NCI-H2227 (cell line): ENCODE measurements at regions not wholly inside any gene's neighbourhood (a gene's known extent, or its start where the extent isn't known, plus 50 kb on each side); places are given as distances from the start of the nearest gene placed in this dataset.
A peak's percentile ranks its signal among the peaks of the same experiment; 100 is the strongest.
"Not testable (repeated sequence)": the region's sequence is repeated elsewhere in the genome, so short reads cannot be mapped to it uniquely, and the experiment has no call there.

Experiments used
- DNase-seq: peaks from one replicate; lab custom pipeline; 2025; ENCODE audit not compliant: unreplicated experiment; lab: John Stamatoyannopoulos, UW

DNA sequence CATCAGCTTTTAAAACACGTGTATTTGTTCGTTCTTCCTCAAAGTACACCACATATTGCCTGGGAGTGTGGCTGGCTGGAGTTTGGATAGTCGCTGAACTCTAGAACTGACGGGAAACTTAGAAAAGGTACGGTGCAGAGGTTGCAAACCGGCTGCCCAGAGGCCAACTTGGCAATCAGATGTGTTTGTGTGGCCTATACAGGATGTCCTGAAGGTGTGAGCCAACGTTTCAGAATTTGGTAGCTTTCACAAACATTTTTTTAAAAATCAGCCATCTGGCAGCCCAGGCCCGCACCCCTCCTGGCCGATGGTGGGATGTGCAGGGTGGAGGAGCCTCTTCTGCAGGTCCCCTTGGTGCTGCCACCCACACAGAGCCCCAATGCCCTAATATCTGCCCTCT, 73.6 kb upstream of the SLC25A33 start:
- DNase-seq, result no peak

DNA sequence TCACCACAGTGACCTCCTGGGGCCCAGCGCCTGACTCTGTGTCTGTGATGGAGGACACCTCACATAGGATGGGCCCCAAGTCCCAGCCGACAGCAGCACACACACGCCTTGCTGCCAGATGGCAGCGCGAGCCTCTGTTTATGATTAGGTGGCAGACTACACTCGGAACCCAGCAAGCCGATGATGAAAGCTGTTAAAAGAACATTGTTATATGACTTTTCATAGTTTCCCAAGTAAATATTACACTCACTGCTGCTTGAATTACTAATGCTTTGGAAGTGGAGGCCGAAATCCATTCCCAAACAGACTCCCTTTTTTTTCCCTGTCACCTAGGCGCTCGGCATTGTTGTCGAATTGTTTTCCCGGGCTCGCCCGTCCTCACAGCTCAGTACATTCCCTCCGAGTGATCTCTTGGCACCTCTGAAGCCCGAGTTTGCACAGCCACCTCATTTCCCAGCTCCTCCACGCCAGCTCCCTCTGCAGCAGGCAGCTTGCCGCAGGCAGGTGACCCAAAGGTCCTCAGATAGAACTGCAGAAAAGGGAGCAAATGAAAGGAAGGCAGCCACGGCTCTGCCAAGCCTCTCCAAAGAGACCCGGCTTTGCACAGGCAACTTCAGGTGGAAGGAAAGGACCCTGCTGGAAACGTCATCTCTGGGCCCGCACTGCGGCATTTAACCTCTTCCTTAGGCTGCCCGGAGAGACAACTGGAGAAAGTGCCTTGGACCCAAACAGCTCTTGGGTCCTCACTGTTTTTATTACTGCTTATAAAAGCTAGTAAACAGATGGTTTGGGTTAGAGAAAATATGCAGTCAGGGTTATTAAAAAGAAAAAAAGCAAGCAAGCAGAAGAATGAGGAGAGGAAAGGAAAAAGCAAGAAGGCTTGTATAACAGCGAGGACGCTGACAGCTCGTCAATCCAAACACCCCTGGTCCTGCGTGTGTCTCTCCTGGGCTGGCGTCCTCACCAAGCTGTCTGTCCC, 72.2 kb upstream of the SLC25A33 start:
- DNase-seq, result peak; percentile 19

DNA sequence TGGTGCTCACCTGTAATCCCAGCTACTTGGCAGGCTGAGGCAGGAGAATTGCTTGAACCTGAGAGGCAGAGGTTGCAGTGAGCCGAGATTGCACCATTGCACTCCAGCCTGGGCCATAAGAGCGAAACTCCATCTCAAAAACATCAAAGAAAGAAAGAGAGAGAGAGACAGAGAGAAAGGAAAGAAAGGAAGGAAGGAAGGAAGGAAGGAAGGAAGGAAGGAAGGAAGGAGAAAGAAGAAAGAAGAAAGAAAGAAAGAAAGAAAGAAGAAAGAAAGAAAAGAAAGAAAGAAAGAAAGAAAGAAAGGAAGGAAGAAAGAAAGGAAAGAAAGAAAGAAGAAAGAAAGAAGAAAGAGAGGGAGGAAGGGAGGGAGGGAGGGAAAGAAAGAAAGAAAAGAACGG, 69.4 kb upstream of the SLC25A33 start:
- DNase-seq, result not testable (repeated sequence)

DNA sequence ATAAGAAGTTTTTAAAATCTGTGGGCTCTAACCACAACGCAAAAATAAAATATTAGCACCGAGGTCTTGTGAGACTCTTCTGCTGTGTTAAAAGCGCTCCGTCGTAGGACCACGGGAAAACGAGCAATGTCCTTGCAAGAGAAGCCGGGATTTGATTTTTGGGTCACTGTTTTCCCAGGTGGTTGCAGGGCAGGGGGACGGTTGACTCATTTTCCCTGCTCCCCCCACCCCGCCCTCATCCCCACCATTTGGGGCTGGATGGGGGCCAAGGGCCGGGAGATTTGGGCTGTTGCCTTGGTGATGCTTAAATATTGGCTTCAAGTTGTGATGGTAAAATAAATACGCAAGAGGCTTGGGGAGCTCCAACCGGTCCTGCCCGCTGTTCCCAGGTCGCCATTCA, 67.6 kb upstream of the SLC25A33 start:
- no peak for DNase-seq

DNA sequence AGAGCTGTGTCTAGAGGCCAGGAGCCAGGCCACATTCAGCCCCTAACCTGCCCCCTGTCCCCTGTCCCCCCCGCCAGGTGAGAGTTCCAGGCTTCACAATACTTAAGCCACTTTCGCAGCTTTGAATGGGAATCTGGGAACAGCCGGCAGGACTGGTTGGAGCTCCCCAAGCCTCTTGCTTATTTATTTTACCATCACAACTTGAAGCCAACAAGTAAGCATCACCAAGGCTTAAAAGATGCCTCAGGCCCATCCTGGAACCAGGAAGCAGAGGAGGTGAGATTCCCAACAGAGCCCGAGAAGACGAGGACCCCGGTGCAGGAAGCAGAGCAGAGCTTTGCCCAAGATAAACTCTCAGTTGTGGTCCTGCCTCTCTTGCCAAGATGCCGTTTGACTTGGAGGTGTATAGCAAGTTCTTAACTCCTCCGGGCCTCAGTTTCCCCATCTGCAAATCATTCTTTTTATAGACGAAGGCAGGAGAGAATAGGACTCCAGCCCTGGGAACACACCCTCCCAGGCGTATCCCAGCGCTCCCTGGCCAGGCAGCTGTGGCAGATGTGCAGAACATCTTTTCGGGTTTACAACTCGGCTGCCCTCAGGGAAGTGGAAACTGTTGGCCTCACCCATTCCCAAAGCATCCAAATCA, 66.8 kb upstream of the SLC25A33 start:
- no peak for DNase-seq

DNA sequence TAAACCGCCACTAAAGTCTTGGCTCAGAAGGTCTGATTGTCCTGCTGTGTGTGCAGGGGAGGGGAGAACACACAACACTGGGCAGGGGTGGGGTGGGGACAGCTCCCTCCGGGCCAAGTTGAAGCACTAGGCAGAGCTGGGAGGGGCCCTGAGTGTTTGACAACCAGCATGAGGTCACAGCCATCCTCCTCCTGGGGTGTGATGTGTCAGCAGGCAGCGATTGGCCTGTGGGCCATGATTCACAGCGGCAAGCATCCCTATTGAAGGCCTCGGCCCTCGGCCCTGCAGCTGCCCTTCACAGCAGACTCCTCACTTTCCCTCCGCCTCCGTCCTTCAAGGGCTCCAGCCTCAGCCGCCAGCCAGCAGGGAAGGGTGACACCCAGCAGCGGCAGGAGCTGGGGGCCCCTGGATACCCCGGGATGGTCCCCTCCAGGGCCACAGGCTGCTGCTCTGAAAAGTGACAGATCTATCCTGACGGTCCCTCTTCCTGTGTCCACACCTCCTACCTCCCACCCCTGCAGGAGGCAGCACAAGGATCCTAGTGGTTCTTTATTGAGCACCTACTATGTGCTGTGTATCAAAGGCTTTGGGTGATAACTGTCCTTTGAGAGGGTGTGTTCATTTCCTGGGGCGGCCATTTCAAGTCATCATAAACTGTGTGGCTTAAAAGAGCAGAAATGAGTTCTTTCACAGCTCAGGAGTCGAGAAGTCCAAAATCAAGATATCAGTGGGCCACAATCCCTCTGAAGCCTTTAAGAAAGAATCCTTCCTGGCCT, 66.0 kb upstream of the SLC25A33 start:
- peak; percentile 57 for DNase-seq

DNA sequence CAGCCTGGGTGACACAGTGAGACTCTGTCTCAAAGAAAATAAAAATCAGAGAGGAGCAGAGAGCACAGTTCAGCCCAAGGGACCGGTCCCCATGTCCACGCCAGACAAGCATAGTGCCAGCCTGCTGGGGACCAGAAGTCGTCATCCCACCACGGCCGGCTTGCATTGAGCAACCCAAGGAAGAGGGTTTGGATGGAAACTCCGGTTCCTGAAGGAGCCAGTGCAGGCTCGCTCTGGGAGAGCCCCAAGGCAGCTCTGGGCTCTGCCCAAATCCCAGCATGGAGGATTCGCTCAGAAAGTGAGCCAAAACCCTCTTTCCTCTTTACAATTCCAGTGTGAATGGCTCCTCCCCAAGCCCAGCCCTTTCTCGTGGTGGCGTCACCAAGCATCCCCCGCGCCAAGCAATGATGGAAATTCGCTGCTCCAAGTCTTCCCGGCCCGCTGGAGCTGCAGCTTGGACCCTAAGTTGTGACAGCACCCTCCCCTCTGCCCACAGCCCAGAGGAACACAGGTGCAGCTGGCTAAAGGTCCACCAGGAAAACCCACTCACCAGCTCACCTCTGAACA, 64.1 kb upstream of the SLC25A33 start:
- DNase-seq, result no peak

DNA sequence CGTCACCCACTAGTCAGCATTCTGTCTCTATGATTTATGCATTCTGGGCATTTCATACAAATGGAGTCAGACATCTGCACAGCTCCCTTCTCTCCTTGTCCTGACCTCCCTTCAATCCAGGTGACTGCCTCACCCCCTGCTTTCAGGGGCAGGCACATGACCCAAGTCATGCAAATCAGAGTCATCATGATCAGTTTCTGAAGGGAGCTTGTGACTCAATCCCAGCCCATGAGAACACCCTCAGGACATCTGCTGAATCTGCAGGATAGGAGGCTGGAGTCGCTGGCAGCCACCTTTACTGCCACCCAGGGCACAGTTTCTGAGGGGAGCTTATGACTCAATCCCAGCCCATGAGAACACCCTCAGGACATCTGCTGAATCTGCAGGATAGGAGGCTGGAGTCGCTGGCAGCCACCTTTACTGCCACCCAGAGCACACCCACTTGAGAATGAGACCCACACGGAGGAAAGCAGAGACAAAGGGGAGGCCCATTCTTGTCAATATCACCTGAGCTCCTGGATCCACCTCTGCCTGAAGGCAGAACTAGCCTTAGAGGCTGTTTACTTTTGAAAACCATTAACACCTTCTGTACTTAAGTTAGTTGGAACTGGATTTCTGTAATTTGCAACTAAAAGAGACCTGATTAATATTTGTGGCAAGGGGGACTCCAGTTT, 62.3 kb upstream of the SLC25A33 start:
- no peak for DNase-seq

DNA sequence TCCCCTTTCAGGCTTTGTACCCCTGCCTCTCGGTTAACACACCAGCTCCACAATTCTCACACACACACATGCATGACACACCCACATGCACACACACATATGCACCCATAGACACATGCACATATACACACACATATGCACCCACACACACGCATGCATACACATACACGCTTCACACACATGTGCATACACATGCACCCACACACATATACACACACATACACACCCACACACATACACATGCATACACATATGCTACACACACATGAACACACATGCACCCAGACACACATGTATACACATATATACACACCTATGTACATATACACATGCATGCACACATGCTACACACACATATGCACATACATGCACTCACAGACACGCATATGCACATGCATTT, 61.7 kb upstream of the SLC25A33 start:
- DNase-seq, result no peak

DNA sequence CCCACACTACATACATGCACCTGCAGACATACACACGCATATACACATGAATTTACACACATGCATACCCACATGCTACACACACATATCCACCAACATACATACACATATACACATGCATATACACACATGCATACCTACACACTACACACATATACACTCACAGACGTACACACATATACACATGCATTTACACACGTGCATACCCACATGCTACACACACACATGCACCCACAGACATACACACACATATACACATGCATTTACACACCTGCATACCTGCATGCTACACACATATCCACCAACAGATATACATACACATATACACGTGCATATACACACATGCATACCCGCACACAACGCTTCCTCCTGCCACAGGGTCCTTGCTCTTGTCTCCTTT, 61.2 kb upstream of the SLC25A33 start:
- no peak for DNase-seq

DNA sequence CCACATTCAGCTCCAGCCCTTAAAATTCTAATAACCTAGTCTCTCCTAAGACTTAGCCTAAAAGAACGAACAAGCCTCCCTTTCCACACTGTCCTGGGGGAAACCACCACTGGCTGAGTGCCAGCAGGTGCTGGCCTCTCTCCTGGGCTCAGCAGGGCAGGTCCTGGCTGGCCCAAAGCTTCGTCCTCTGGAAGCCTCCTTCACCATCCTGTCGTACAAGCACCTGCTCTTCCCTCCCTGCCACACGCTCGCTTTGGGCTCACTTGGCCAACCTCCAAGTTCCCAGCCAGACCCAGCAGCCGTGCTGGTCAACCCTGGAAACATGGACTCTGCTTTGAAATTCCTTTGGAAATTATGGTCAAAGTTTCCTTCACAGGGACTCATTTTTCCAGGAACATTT, 58.2 kb upstream of the SLC25A33 start:
- no peak for DNase-seq

DNA sequence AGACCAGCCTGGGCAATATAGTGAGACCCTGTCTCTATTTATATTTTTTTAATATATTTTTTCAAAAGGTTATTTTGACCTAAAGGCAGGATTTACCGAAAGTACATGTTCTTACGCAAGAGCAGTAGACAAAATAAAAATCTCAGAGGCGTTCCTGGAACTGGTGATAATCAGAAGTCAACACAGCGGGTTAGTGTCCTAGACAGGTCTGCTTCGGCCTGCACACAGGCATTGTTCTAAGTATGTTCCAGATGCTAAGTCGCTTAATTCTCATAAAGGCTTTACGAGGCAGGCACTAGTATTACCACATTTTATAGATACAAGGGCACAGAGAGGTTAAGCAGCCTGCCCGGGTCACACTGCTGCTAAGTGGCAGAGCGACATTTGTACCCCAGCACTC, 56.9 kb upstream of the SLC25A33 start:
- DNase-seq, result no peak

DNA sequence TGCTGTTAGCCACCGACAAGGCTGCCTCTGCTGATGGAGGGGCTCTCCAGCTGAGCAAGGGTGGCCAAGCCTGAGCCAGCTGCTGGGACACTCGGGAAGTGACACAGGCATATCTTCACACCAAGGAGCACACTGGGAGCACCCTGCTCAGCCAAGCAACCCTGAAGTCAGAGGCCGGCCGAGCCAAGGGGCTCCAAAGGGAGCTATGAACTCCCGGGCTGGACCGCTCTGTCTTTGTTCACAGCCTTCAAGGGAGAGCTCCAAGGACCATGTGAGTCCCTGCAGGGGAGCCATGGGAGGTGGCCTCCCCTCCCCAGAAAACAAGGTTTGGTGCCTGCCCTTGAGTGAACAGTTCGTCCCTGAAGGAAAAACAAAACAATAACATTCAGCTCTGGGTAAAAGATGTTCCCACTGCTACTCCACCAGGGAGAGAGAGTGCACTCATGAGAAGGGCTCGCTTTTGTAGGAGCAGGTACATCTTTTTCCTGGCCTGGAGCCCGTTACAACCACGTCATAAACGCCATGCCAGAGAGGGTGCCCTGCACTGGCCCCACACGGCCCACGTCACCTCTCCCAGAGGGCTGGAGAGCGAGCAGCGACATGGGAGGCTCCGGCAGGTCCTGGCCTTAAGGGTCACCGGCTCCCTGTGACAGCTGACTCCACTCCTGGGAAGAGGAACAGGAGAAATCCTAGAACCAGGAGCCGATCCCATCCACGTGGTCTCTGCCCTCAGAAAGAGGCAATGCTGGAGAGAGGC, 56.3 kb upstream of the SLC25A33 start:
- no peak for DNase-seq

DNA sequence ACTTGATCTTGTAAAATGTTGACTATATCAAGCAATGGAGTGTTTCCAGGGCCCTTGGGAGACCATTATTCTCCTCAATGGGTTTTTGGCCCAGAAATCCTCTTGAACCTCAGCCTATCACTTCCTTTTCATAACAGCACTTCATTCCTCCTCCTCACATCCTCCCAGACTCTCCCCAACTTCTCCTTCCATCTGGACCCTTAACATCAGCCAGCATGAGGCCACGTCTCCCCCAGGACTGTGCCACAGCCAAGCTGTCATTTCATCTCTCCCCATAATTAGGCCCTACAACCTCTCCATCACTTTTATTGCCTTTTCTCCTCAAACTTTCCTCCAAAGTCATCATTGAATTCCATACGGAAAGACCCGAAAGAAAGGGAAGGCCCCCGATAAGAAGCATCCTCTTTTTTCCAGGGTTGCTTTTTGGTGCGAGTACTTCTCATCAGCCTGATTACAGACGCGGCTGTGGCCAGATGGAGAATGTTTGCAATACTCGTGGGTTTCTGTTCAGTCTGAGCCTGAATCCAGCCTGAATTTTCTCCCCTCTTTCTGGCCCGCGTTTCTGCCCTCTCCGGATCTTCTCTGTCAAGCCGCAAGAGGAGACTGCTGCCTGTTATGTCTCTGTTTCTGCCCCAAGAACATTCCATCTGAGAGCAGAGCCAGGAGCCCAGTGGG, 52.7 kb upstream of the SLC25A33 start:
- DNase-seq, result no peak
